ENCODE measurements at regions not wholly inside any gene's neighbourhood (a gene's known extent, or its start where the extent isn't known, plus 50 kb on each side); places are given as distances from the start of the nearest gene placed in this dataset.

DNA sequence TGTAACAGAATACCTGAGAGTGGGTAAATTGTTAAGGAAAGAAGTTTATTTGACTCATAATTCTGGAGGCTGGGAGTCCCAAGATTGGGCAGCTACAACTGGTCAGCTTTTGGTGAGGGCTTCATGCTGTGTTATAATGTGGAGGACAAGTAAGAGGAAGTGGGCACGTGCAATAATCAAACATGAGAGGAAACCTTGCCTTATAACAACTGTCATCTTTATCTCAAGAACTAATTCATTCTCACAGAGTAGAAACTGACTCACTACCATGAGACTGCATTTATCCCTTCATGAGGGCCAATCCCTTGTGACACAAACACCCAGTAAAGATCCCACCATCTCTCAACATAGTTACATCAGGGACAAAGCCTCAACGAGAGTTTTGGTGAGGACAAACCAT is 318.1 kb upstream of the NT5C1B start:
- Histone ChIP-seq H3K27ac (no peak overlapping the region), H3K9me3 (no peaks in the 10 kb centered on the region), H3K4me3 (no peak overlapping the region), H3K36me3 (no peaks in the 10 kb centered on the region), H3K4me1 (peaks cover 0 to 4% (median 0%) of the 10 kb centered on the region in 3 donors), H3K27me3 (no peaks in the 10 kb centered on the region)
- DNase-seq, result no peak
- no peak for TF ChIP-seq POLR2A (IDR thresholded peaks at IDR 0.05)
- TF ChIP-seq, protein P1, sequence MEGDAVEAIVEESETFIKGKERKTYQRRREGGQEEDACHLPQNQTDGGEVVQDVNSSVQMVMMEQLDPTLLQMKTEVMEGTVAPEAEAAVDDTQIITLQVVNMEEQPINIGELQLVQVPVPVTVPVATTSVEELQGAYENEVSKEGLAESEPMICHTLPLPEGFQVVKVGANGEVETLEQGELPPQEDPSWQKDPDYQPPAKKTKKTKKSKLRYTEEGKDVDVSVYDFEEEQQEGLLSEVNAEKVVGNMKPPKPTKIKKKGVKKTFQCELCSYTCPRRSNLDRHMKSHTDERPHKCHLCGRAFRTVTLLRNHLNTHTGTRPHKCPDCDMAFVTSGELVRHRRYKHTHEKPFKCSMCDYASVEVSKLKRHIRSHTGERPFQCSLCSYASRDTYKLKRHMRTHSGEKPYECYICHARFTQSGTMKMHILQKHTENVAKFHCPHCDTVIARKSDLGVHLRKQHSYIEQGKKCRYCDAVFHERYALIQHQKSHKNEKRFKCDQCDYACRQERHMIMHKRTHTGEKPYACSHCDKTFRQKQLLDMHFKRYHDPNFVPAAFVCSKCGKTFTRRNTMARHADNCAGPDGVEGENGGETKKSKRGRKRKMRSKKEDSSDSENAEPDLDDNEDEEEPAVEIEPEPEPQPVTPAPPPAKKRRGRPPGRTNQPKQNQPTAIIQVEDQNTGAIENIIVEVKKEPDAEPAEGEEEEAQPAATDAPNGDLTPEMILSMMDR (IDR thresholded peaks at IDR 0.05), result no peak
- intact Hi-C loops (cut with DNase I), result no loop called here
- WGBS, 2 donors, result 60 to 76% methylated on average over 2 of the region's 2 CpGs

DNA sequence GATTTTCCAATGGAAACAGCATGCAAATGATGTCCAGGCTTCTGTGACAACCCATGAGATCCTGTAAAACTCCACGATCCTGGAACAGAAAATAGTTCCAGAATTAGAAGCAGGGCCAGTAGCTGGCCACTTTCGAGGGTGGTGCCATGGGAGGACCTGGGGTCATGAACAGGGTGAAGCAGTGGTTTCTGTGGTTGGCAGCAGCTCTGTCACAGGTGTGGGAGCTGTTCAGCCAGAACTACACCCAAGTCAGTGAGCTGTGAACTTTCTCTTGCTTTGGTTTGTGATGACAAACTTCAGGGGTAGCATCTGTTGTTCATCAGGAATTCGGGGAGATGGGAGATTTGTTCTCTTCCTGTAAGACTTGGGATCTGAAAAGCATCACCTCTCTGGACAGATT is 314.4 kb upstream of the NT5C1B start:
- H3K4me1 ChIP-seq, result peaks cover 0 to 8% (median 4%) of the 10 kb centered on the region in 3 donors
- 68 to 74% methylated on average over 3 of the region's 3 CpGs for WGBS, 2 donors
- H3K27ac ChIP-seq, result no peak overlapping the region
- no peak overlapping the region for H3K4me3 ChIP-seq
- H3K9me3 ChIP-seq, result no peaks in the 10 kb centered on the region
- no peak for TF ChIP-seq POLR2A (IDR thresholded peaks at IDR 0.05)
- TF ChIP-seq, protein P1 (IDR thresholded peaks at IDR 0.05), result no peak
- intact Hi-C loops (cut with DNase I), result no loop called here
- no peaks in the 10 kb centered on the region for H3K36me3 ChIP-seq
- DNase-seq, result no peak
- no peaks in the 10 kb centered on the region for H3K27me3 ChIP-seq

DNA sequence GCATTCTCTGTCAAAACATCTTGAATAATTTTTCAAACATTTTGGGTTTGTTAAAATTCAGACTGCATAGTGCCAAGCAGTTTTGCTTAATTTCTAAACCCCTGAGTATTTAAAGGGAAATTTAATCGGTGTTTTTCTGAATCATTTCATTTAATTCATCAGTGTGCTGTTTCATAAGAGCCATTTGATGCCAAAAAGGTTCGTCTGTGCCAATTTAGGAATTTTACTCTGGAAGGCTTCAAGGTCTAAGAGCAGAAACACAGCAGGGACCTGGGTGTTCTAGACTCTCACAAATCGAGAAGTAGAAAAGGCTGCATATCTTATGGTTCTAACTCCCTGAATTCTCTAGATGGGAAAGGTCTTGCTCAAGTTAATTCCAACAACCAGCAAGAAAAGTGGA is 311.9 kb upstream of the NT5C1B start:
- Histone ChIP-seq H3K27me3 (no peaks in the 10 kb centered on the region), H3K9me3 (no peaks in the 10 kb centered on the region), H3K4me1 (peaks cover 0 to 8% (median 4%) of the 10 kb centered on the region in 3 donors), H3K4me3 (no peak overlapping the region), H3K36me3 (no peaks in the 10 kb centered on the region), H3K27ac (peak overlapping the region in 3 of 4 donors; percentile 16 to 45 (median 45))
- no peak for TF ChIP-seq POLR2A (IDR thresholded peaks at IDR 0.05)
- TF ChIP-seq, protein P1 (IDR thresholded peaks at IDR 0.05), result no peak
- no peak for DNase-seq
- WGBS, 2 donors, result 54 to 61% methylated on average over 3 of the region's 3 CpGs
- intact Hi-C loops (cut with DNase I), result no loop called here

DNA sequence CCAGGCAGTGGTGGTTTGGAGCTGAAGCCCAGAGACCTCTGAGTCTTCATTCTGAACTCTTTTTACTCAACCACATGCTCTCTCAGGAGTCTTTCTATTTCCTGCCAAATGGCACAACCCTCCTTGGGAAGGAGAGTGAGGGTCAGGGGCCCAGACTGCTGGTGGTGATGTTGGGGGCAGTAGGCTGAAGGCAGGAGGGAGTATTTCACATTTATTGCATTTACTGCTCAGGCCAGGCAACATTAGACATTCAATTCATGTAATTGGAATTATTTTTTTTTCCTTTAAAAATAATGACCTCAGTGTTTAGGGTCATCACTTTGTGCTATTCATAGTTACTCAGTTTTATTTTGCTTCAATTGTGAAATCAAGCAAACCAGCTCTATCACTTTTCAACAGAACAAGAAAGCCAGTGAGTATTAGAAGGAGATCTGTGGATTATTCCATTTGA is 311.3 kb upstream of the NT5C1B start:
- Histone ChIP-seq H3K27ac (peak overlapping the region in 3 of 4 donors; percentile 21 to 45 (median 45)), H3K4me3 (no peak overlapping the region), H3K27me3 (no peaks in the 10 kb centered on the region), H3K4me1 (peaks cover 0 to 8% (median 4%) of the 10 kb centered on the region in 3 donors), H3K36me3 (no peaks in the 10 kb centered on the region), H3K9me3 (no peaks in the 10 kb centered on the region)
- DNase-seq, result no peak
- intact Hi-C loops (cut with DNase I), result no loop called here
- TF ChIP-seq, protein P1 (IDR thresholded peaks at IDR 0.05), result no peak
- TF ChIP-seq POLR2A (IDR thresholded peaks at IDR 0.05), result no peak

DNA sequence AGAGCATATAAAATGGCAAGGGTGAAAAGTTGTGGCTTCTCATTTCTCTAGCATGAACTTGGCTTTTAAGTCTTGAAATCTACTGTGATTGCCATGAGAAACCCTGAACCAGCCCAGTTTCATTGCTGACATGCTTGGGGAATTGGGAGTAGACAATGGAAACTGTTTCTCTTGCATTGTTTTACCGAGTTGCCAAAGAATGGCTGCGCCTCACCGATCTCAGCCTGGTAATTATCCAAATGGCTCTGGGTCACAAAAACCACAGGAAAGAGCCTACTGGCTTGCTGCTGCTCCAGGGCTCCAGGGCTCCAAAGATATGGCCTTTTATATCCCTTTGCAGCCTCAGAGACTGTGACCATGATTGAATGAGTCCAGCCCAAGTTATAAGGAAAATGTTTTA is 310.4 kb upstream of the NT5C1B start:
- no peak for TF ChIP-seq POLR2A (IDR thresholded peaks at IDR 0.05)
- TF ChIP-seq, protein P1 (IDR thresholded peaks at IDR 0.05), result no peak
- WGBS, 2 donors, result 47 to 70% methylated on average over 3 of the region's 3 CpGs
- H3K27ac ChIP-seq, result peak overlapping the region in 1 of 4 donors; percentile 6
- no peaks in the 10 kb centered on the region for H3K9me3 ChIP-seq
- intact Hi-C loops (cut with DNase I), result no loop called here
- no peak for DNase-seq
- peaks cover 0 to 8% (median 4%) of the 10 kb centered on the region in 3 donors for H3K4me1 ChIP-seq
- no peaks in the 10 kb centered on the region for H3K27me3 ChIP-seq
- no peak overlapping the region for H3K4me3 ChIP-seq
- H3K36me3 ChIP-seq, result no peaks in the 10 kb centered on the region

Data from esophagus squamous epithelium (tissue), 5 donors.